Activated CD8-positive, alpha-beta memory T cell treated with anti-CD3 and anti-CD28 coated beads, Interleukin-2, amount 50 U/mL, for 4 hours (primary cell): ENCODE measurements at regions not wholly inside any gene's neighbourhood (a gene's known extent, or its start where the extent isn't known, plus 50 kb on each side); places are given as distances from the start of the nearest gene placed in this dataset.

Experiments used
- DNase-seq: peaks from one replicate; pipeline ENCODE4 v3.0.0-alpha.2; 2020

GRCh38 chr10:47193666-47194065 lies 106.3 kb upstream of the GDF10 start:
- no peak for DNase-seq

DNA sequence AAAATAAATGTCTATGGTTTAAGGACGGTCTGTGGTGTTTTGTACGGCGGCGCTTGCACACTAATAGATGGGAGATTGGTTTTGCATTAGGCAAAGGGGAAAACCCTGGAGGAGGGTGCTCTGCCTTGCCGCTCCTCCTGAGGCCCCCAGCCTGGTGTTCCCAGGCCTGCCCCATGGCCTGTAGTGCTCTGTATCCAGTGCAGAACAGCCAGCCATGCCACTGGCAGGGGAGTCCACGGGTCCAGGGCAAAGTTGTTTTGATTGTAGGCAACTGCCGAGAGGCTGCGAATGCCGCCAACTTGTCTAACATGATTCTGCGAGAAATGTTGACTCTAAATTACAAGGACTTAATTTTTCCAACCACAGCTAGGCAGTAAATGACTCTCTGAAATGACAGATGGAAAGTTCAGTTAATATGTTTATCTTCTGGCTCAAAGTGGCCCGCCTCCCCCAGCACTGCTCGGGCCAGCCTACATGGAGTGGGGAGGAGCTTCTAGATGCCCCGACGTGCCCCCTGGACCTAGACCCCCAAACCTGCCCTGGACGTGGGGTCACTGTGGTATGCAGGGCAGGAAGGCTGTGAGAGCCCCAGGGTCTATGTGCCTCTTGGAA lies 104.6 kb upstream of the GDF10 start:
- no peak for DNase-seq

- DNase-seq = no peak
Measured at GRCh38 chr10:47196691-47197090, 103.3 kb upstream of the GDF10 start.

- no peak for DNase-seq
Measured at GRCh38 chr10:47198221-47198620, 101.8 kb upstream of the GDF10 start.

DNA sequence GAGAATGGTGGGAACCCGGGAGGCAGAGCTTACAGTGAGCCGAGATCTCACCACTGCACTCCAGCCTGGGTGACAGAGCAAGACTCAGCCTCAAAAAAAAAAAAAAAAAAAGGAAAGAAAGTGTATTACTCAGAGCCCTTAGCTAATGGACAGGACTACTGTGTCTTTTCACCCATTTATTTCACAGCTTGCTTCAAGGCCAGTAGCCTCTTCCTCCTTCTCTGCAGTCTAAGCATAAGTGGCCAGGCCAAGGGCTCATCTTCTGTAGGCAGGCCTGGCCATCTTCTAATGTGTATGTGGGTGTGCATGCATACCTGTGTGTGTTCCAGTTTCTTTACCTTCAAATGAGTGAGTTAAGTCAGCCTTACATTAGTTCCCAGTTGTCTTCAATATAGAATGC lies 94.8 kb upstream of the GDF10 start:
- no peak for DNase-seq

GRCh38 chr10:47206449-47207280 lies 93.3 kb upstream of the GDF10 start:
- DNase-seq = no peak

GRCh38 chr10:47207281-47207615 lies 92.7 kb upstream of the GDF10 start:
- no peak for DNase-seq

DNA sequence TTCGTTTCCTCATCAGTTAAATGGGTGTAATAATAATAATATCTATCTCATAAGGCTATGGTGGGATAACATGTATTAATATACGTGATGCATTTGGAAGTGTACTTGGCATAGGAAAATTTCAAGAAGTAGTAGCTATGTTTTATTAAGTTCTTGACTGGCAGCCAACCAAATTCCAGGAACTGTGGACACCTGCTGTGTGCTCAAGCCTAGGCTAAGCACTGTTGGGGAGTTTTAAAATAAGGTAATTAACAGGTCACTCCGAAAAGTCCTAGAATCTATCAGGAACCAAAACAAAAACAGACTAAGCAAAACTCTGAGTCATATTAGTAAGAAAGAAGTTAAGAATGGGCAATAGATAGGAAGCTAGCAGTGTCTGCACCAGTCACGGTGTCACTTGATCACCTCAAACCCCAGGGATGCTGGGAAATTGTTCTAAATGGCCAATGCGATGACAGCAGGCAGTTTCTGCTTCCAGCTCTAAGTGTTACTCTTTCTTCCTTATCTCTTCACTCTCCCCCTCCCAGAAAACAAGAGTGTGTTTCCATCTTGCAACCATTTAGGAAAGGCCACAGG lies 92.0 kb upstream of the GDF10 start:
- no peak for DNase-seq

DNA sequence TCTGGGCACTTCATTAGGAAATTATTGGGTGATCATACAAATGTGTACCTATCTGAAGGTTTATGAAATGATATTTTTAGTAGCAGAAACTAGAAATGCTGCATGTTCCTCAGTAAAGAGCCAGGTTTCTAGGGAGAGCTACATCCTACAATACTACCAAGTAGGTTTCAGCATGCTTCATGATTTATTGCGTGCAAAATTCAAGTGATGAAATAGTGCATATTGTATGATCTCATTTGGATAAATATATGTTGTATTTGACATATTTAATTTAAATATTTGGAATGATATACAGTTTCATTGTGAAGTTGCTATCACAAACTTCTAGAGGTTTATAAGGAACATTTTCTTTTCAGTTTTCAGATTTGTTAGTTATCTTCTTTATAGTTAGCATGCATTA lies 90.5 kb upstream of the GDF10 start:
- DNase-seq = no peak

DNA sequence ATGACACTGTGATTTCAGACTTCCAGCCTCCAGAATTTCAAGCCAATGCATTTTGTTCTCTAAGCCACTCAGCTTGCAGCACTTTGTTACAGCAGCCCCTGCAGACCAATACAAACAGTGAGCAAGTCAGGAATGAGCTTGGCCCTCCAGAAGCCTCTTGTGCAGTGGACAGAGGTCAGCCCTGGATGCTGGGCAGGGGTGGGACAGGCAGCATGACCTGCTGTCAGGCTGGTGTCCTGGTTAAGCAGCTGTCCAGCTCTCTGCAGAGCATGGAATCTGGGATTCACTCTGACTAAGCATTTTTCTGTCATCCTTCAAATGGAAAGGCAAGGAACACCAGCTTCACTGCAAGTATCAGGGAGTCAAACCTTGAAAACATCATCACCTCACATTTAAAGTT lies 85.5 kb upstream of the GDF10 start:
- DNase-seq = no peak

DNA sequence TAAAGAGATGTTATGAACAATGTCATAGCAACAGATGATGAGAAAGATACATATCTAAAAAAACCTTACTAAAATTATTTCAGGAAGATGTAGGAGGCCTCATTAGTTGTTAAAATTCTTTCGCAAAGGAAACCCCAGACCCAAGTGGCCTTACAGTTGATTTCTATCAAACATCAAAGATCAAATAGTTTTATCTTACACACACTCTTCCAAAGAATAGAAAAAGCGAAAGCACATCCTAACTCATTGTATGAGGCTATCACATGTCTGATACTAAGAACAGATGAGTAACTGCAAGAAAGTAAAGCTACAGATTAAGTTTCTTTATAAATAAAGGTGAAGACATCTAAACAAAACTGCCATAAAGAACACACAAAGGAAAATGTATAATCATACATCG lies 82.9 kb upstream of the GDF10 start:
- DNase-seq = no peak

DNA sequence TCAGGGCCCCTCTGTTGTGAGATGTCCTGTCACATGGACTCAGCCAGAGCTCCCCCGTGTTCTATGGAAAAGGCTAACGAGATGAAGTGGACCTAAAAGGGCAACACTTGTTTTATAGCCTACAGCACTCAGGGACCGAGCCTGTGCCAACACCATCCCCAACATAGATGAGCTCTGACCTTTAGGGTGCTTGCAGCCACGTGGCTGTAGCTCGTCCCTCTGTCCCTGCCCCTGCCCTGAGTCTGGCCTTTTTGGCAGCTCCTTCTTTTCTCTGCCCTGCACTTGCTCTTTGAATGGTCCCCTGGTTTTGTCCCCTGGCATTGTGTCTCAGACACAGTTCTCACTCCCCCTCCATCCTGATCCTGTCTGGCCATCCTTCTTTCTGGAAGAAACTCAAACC lies 81.2 kb upstream of the GDF10 start:
- DNase-seq = no peak

DNA sequence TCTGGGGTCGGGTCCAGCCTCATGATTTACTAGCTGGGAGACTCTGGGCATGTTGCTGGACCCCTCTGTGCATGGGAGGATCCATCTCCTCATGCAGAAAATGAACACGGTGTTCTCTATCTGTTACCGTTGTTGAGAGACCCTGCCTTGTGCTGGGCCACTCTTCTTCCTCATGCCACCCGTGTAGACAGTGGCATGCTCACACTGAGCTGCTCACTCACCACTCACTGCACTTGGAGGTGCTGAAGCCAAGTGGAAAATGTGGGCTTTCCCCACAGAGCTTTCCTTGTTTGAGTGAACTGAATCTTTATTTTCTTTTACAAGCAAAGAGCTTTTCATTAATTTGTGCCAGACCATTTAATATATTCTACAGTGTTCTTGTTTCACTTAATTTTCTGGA lies 77.5 kb upstream of the GDF10 start:
- DNase-seq = no peak

- DNase-seq = no peak
Measured at GRCh38 chr10:47223236-47223635, 76.8 kb upstream of the GDF10 start.

DNA sequence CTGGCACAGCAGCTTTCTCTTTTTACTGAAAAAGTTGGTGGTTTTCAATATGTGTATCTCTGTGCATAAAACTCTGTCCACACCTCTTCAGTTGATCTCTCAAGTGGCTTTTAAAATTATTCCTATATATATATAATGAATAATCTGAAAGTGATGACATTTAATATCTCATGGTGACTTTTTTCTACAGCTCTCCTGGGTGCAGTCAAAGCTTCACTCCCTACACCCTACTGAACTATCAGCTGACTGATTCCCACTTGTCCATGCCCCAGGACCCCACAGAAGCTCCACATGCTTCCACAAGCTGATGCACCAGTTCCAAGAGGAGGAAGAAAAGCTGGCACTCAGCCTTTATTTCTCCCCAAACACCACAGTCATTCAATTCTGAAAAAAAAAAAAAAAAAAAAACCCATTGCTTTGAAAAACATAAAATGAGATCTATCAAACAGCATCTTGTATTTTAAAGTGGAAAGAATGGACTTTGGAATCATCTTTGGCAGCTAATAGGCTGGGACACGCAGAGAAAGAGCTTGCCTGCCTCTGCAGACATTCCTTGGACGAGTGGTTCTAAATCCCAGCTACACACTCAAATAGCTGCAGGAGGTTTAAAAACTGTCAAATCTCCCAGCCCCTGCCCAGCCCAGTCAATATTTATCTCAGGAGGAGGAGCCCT lies 75.3 kb upstream of the GDF10 start:
- DNase-seq = no peak

DNA sequence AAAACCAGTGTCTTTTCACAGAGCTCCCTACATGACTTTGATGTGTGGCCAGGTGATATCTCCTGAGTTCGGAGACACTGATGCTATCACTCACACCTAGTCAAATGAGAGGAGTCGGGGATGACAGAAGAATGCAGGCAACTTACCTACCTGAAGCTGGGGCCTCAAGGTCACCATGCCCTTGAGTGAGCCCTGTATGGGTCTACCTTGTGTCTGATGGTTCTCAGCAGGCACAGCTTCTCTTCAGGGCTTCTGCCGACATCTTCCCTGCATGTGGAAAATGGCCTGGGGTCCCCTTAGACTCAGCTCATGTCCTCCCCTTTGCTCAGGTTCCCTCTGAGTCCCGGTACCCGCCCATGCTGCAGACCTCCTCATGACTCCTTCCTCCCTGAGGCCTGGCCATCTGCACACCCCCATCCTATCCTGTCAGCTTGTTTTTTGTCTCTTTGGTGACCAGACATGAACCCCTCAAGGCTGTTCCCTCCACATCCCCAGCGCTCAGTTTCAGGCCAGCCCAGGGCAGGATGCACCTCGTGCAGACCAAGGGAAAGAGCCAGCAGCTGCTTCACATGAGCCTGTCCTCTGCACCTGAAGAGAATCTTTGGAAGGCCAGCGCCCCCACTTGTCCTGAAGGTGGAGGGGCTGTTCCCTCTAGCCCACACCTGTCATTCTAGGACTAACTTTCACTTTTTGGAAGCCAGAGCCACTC lies 74.6 kb upstream of the GDF10 start:
- no peak for DNase-seq

DNA sequence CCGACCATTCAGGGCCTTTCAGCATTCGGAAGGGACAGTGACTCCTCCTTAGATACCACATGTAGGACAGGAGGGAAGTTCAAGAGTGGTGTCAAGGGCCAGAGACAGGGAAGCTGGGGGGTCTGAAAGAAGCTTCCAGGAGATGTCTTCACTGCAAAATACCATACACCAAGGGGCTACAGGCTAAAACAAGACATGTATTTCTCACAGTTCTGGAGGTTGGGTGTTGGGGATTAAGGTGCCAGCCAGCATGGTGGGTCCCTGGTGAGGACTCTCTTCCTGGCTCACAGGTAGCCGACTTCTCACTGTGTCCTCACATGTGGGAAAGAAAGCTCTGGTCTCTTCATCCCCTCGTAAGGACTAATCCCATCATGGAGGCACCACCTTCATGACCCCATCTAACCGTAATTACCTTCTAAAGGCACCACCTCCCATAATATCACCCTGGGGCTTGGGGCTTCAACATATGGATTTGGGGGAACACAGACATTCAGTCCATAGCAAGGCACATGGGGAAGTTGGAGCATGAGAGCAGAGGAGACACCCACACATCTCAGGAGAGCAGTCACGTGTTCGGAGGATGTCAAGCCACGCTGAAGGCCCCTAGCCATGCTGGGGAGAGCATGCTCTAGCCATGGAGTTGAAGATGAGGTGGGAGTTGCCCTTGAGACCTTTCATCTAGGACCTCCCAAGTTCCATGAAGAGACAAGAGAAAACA lies 73.9 kb upstream of the GDF10 start:
- DNase-seq = no peak

DNA sequence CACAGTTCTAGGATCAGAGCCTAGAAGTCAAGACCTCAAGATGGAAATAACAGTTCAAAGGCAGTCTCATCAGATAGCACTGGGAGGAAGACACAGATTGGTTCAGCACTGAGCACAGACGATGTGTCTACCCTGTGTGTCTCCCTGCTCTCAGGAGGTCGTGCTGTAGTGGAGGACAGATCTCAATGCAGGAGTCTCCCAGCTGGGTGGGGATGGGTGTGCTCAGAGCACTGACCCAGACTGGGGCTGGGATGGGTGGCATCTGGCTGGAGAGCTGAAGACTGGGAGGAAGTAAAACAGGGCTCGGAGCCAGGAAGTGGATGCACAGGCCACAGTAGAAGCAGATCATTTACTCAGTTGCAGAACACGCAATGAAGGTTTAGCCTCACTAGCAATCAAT lies 69.5 kb upstream of the GDF10 start:
- DNase-seq = no peak

GRCh38 chr10:47230957-47231356 lies 69.0 kb upstream of the GDF10 start:
- DNase-seq = no peak

DNA sequence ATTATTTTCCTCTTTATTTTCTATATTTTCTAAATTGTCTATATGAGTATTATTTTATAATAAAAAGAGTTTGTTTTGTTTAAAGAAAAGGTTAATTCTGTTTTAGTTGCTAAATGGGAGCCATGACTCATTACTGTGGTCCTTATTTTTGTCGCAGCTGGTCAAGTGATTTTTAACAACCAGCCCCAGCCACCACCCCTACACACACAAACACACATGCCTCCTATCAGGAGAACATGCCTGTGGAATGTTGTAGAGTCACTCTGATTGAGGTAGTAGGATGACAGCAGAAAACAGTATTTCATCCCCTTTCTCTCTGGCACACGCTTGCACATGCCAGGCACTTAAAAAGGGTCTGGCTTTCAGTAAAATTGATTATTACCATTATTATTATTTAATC lies 68.6 kb upstream of the GDF10 start:
- DNase-seq = no peak

- no peak for DNase-seq
Measured at GRCh38 chr10:47233631-47234030, 66.4 kb upstream of the GDF10 start.

DNA sequence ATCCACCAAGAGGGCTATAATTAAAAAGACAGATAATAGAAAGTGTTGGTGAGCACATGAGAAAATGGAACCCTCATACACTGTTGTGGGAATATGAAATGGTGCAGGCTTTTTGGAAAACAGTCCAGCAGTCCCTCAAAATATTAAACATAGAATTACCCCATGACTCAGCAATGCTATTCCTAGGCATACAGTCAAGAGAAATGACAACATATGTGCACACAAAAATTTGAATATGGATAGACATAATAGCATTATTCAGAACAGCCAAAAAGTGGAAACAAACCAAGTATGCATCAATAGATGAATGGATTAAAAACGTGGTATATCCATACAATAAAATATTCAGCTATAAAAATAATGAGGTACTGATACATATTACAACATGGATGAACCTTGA lies 64.5 kb upstream of the GDF10 start:
- no peak for DNase-seq
